ENCODE measurements at regions not wholly inside any gene's neighbourhood (a gene's known extent, or its start where the extent isn't known, plus 50 kb on each side); places are given as distances from the start of the nearest gene placed in this dataset.

GRCh38 chr12:127760996-127761395 is 506.0 kb upstream of the TMEM132C start:
- no peak overlapping the region for H3K4me3 ChIP-seq (ENCODE audit: low read depth, low read length)
- TF ChIP-seq MYC (IDR thresholded peaks at IDR 0.05; ENCODE audit: low read depth, low read length) (no peak), CTCF (IDR thresholded peaks at IDR 0.05; ENCODE audit: low read depth, low read length) (no peak), POLR2A (IDR thresholded peaks at IDR 0.05; ENCODE audit: extremely low read depth, insufficient read length) (no peak)
- TF ChIP-seq, protein P1, sequence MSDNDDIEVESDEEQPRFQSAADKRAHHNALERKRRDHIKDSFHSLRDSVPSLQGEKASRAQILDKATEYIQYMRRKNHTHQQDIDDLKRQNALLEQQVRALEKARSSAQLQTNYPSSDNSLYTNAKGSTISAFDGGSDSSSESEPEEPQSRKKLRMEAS (IDR thresholded peaks at IDR 0.05; ENCODE audit: low read depth, low read length): no peak
- no peak for DNase-seq (ENCODE audit: low read depth)

DNA sequence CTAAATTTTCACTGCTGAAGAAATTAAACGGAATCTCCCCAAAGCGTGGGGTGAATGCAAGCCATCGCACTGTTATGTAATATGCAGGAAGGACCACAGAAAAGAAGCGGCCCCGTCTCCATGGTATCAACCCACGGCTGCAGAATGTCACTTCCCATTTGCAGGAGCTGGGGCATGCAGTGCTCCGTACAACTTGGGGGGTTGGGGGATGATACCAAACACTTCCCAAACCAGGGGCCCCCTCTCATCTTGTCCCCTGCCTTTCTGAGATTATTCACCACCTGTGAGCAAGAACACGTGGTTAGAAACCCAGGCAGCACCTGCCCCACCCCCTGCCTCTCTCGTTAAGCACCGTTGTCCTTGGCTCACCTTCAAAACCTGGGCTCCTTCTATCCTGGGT is 505.1 kb upstream of the TMEM132C start:
- TF ChIP-seq POLR2A (IDR thresholded peaks at IDR 0.05; ENCODE audit: extremely low read depth, insufficient read length) (no peak), MYC (IDR thresholded peaks at IDR 0.05; ENCODE audit: low read depth, low read length) (no peak), CTCF (IDR thresholded peaks at IDR 0.05; ENCODE audit: low read depth, low read length) (no peak)
- TF ChIP-seq, protein P1 (IDR thresholded peaks at IDR 0.05; ENCODE audit: low read depth, low read length): no peak
- H3K4me3 ChIP-seq (ENCODE audit: low read depth, low read length): no peak overlapping the region
- peak; percentile 32 for DNase-seq (ENCODE audit: low read depth)

- TF ChIP-seq MYC (IDR thresholded peaks at IDR 0.05; ENCODE audit: low read depth, low read length): no peak
- TF ChIP-seq POLR2A (IDR thresholded peaks at IDR 0.05; ENCODE audit: extremely low read depth, insufficient read length): no peak
- TF ChIP-seq CTCF (IDR thresholded peaks at IDR 0.05; ENCODE audit: low read depth, low read length): no peak
- TF ChIP-seq, protein P1 (IDR thresholded peaks at IDR 0.05; ENCODE audit: low read depth, low read length): no peak
- DNase-seq (ENCODE audit: low read depth): no peak
- no peak overlapping the region for H3K4me3 ChIP-seq (ENCODE audit: low read depth, low read length)
Observed at GRCh38 chr12:127767656-127768055, 499.3 kb upstream of the TMEM132C start.

DNA sequence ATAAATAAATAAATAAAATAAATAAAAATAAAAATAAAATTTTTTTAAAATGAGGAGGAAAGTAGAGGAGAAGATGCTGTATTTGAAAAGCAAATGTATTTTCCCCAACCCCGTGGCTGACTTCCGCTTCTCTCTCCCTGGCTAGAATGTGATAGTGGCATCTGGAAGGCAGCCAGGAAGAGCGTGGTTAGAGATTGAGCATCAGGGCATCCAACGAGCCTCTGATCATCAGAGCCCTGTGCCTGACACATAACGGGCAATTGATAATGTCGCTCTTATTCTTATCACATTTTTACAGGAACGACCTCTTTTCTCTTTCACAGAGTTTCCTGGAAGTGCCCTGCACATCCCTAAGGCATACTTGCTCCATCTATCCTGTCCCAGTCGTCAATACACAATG is 496.9 kb upstream of the TMEM132C start:
- no peak overlapping the region for H3K4me3 ChIP-seq (ENCODE audit: low read depth, low read length)
- TF ChIP-seq, protein P1 (IDR thresholded peaks at IDR 0.05; ENCODE audit: low read depth, low read length): no peak
- DNase-seq (ENCODE audit: low read depth): peak; percentile 11

DNA sequence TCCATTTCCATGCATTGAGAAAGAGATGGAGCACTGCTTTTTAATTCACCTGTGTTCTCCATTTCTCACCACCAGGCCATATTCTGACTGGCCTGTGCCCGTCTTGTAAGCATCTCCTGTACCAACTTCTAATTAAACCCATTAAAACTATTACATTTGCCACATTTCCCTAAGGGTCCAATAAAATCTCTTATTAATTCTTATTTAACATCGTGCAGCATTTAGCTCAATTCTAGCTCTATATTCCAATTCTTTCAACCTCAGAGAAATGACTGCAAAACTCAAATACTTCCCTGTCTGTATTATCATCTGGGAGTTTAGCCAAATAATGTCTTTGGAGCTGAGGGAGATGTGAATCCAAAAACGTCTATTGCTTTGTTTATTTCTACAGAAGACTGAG is 495.4 kb upstream of the TMEM132C start:
- no peak for DNase-seq (ENCODE audit: low read depth)
- no peak for TF ChIP-seq MYC (IDR thresholded peaks at IDR 0.05; ENCODE audit: low read depth, low read length)
- TF ChIP-seq CTCF (IDR thresholded peaks at IDR 0.05; ENCODE audit: low read depth, low read length): no peak
- TF ChIP-seq, protein P1 (IDR thresholded peaks at IDR 0.05; ENCODE audit: low read depth, low read length): no peak
- no peak for TF ChIP-seq POLR2A (IDR thresholded peaks at IDR 0.05; ENCODE audit: extremely low read depth, insufficient read length)

GRCh38 chr12:127773520-127773919 is 493.4 kb upstream of the TMEM132C start:
- no peak overlapping the region for H3K4me3 ChIP-seq (ENCODE audit: low read depth, low read length)
- no peak for TF ChIP-seq MYC (IDR thresholded peaks at IDR 0.05; ENCODE audit: low read depth, low read length)
- TF ChIP-seq, protein P1 (IDR thresholded peaks at IDR 0.05; ENCODE audit: low read depth, low read length): no peak
- no peak for TF ChIP-seq POLR2A (IDR thresholded peaks at IDR 0.05; ENCODE audit: extremely low read depth, insufficient read length)
- peak; percentile 10 for TF ChIP-seq CTCF (IDR thresholded peaks at IDR 0.05; ENCODE audit: low read depth, low read length)
- peak; percentile 11 for DNase-seq (ENCODE audit: low read depth)

More for the DNA sequence above, 495.4 kb upstream of the TMEM132C start:
- no peak overlapping the region for H3K4me3 ChIP-seq (ENCODE audit: low read depth, low read length)
